GM12874 (cell line): ENCODE measurements at regions not wholly inside any gene's neighbourhood (a gene's known extent, or its start where the extent isn't known, plus 50 kb on each side); places are given as distances from the start of the nearest gene placed in this dataset.

ENCODE experiments used
- CTCF ChIP-seq: IDR thresholded peaks from 2 replicates; pipeline ENCODE4 v1.5.1; 2011; ENCODE audit warnings: low read depth, mild to moderate bottlenecking, control low read depth, low read length, moderate library complexity; ENCODE audit not compliant: insufficient read depth

- no peak for TF ChIP-seq CTCF
These were observed 140.3 kb downstream of the ARL6IP6 start for GRCh38 chr2:152858594-152859265.

- TF ChIP-seq CTCF = no peak
These were observed 128.5 kb downstream of the ARL6IP6 start for GRCh38 chr2:152846697-152847470.

DNA sequence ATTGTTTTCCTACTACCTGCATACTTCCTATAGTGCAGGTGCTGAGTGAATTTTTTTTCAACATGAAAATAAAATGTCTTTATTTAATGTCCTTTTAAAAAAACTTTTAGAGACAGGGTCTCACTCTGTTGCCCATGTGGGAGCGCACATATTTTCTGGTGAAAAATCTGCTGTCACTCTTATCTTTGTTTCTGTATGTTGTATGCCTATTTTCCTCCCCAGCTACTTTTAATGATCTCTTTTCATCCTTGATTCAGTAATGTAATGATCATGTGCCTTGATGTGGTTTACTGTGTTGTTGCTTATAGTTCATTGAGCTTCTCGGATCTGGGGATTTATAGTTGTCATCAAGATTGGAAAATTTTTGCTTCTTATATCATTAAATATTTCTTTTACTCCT lies 117.3 kb downstream of the ARL6IP6 start:
- TF ChIP-seq CTCF = no peak

DNA sequence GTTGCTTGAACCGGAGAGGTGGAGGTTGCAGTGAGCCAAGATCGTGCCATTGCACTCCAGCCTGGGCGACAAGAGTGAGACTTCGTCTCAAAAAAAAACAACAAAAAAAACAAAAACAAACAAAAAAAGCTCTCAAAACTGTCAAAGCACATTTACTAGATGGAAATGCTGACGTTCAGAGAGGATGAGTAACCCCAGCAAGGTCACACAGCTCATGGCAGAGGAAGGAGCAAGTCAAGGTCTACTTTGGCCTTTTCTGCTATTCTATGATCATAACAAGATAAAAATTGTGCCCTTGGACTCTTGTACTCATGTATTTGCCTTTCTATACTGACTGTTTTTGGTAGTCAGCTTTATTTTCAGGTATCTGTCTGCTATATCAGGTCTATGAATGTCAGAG lies 109.5 kb downstream of the ARL6IP6 start:
- TF ChIP-seq CTCF = no peak

GRCh38 chr2:152826581-152827279 lies 108.3 kb downstream of the ARL6IP6 start:
- TF ChIP-seq CTCF = no peak

- TF ChIP-seq CTCF = no peak
These were observed 107.4 kb downstream of the ARL6IP6 start for GRCh38 chr2:152825834-152826233.

DNA sequence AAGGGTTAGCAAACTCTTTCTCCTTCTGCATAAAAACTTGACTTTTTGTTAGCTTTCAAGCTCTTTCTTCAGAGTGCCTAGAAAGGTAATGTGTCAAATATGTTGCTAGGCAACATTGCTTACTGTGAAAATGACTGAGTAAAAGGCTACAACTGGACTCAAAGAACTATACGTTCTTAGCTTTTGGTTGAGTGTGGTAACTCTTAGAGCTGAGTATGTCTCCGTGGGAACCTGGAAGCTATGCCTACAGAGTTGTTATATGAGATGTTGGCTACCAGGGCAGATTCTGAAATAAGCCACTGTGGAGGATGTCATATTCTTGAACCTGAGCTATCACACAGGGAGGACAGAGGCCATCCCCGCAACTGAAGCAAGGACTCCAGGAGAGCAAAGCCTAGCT lies 105.5 kb downstream of the ARL6IP6 start:
- no peak for TF ChIP-seq CTCF
